Endothelial cell (in vitro differentiated cells): ENCODE measurements at regions not wholly inside any gene's neighbourhood (a gene's known extent, or its start where the extent isn't known, plus 50 kb on each side); places are given as distances from the start of the nearest gene placed in this dataset.

Experiments used
- DNase-seq: peaks from one replicate; pipeline ENCODE4 v3.0.0; 2021; ENCODE audit warnings: low spot score
- H3K27ac Mint-ChIP-seq: one replicate; pipeline ENCODE4 v1.8.0; 2021; ENCODE audit warnings: mixed read lengths, inconsistent platforms; ENCODE audit not compliant: unreplicated experiment
- H3K27me3 Mint-ChIP-seq: one replicate; pipeline ENCODE4 v1.8.0; 2021; ENCODE audit warnings: mild to moderate bottlenecking, moderate library complexity, mixed read lengths, inconsistent platforms; ENCODE audit not compliant: unreplicated experiment
- H3K36me3 Mint-ChIP-seq: one replicate; pipeline ENCODE4 v1.8.0; 2021; ENCODE audit warnings: mild to moderate bottlenecking, low read depth, mixed read lengths, inconsistent platforms; ENCODE audit not compliant: unreplicated experiment
- H3K4me1 Mint-ChIP-seq: one replicate; pipeline ENCODE4 v1.8.0; 2021; ENCODE audit warnings: mild to moderate bottlenecking, mixed read lengths, inconsistent platforms; ENCODE audit not compliant: unreplicated experiment
- H3K4me3 Mint-ChIP-seq: one replicate; pipeline ENCODE4 v1.8.0; 2021; ENCODE audit warnings: mild to moderate bottlenecking, mixed read lengths, inconsistent platforms; ENCODE audit not compliant: unreplicated experiment
- H3K9me3 Mint-ChIP-seq: one replicate; pipeline ENCODE4 v1.8.0; 2021; ENCODE audit warnings: mixed read lengths, inconsistent platforms; ENCODE audit not compliant: unreplicated experiment
- CTCF ChIP-seq: fragments of 200-600 bp; sonication (generic); IDR thresholded peaks from one replicate; pipeline ENCODE4 v1.5.0; 2021; ENCODE audit warnings: antibody characterized with exemption; ENCODE audit not compliant: unreplicated experiment

- no peak overlapping the region for H3K4me3 Mint-ChIP-seq
- H3K9me3 Mint-ChIP-seq = peaks cover 5% of the 10 kb centered on the region
- H3K27ac Mint-ChIP-seq = no peak overlapping the region
- peaks cover 5% of the 10 kb centered on the region for H3K4me1 Mint-ChIP-seq
- no peak for TF ChIP-seq CTCF
- H3K36me3 Mint-ChIP-seq = no peaks in the 10 kb centered on the region
- no peaks in the 10 kb centered on the region for H3K27me3 Mint-ChIP-seq
- no peak for DNase-seq
Observed at GRCh38 chr12:29867823-29868222, 84.1 kb upstream of the TMTC1 start.

- TF ChIP-seq CTCF = no peak
- H3K27me3 Mint-ChIP-seq = no peaks in the 10 kb centered on the region
- H3K4me3 Mint-ChIP-seq = no peak overlapping the region
- H3K4me1 Mint-ChIP-seq = peaks cover 5% of the 10 kb centered on the region
- H3K27ac Mint-ChIP-seq = no peak overlapping the region
- H3K36me3 Mint-ChIP-seq = no peaks in the 10 kb centered on the region
- H3K9me3 Mint-ChIP-seq = no peaks in the 10 kb centered on the region
- DNase-seq = no peak
Observed at GRCh38 chr12:29863665-29864064, 79.9 kb upstream of the TMTC1 start.

- no peak for TF ChIP-seq CTCF
- H3K4me3 Mint-ChIP-seq = no peak overlapping the region
- DNase-seq = no peak
- no peaks in the 10 kb centered on the region for H3K36me3 Mint-ChIP-seq
- no peaks in the 10 kb centered on the region for H3K9me3 Mint-ChIP-seq
- H3K4me1 Mint-ChIP-seq = no peaks in the 10 kb centered on the region
- H3K27ac Mint-ChIP-seq = no peak overlapping the region
- no peaks in the 10 kb centered on the region for H3K27me3 Mint-ChIP-seq
Observed at GRCh38 chr12:29858270-29858786, 74.6 kb upstream of the TMTC1 start.

- DNase-seq = no peak
- Mint-ChIP-seq H3K4me3 (no peak overlapping the region), H3K36me3 (no peaks in the 10 kb centered on the region), H3K27ac (no peak overlapping the region), H3K9me3 (no peaks in the 10 kb centered on the region), H3K4me1 (no peaks in the 10 kb centered on the region), H3K27me3 (peaks cover 3% of the 10 kb centered on the region)
- TF ChIP-seq CTCF = no peak
Observed at GRCh38 chr12:29847246-29847645, 63.5 kb upstream of the TMTC1 start.

GRCh38 chr12:29844667-29845066, 60.9 kb upstream of the TMTC1 start:
- Mint-ChIP-seq H3K27me3 (peaks cover 3% of the 10 kb centered on the region), H3K27ac (no peak overlapping the region), H3K4me3 (no peak overlapping the region), H3K36me3 (no peaks in the 10 kb centered on the region), H3K9me3 (peaks cover 8% of the 10 kb centered on the region), H3K4me1 (no peaks in the 10 kb centered on the region)
- no peak for DNase-seq
- TF ChIP-seq CTCF = no peak
